Kidney tubule cell (primary cell): ENCODE measurements at regions not wholly inside any gene's neighbourhood (a gene's known extent, or its start where the extent isn't known, plus 50 kb on each side); places are given as distances from the start of the nearest gene placed in this dataset.
A peak's percentile ranks its signal among the peaks of the same experiment; 100 is the strongest.

Source experiments
- DNase-seq: peaks from one replicate; pipeline ENCODE4 v3.0.0-alpha.2; 2018; ENCODE audit warnings: low spot score

- DNase-seq = peak; percentile 40
Observed at GRCh38 chr5:144072518-144072927, 97.9 kb downstream of the YIPF5 start.

GRCh38 chr5:144076521-144077083 lies 93.9 kb downstream of the YIPF5 start:
- no peak for DNase-seq

GRCh38 chr5:144083185-144083584 lies 87.3 kb downstream of the YIPF5 start:
- DNase-seq = no peak

- no peak for DNase-seq
Observed at GRCh38 chr5:144084971-144085370, 85.5 kb downstream of the YIPF5 start.

- no peak for DNase-seq
Observed at GRCh38 chr5:144085381-144085780, 85.1 kb downstream of the YIPF5 start.

- DNase-seq = no peak
Observed at GRCh38 chr5:144086295-144086694, 84.2 kb downstream of the YIPF5 start.

GRCh38 chr5:144087576-144087975 lies 82.9 kb downstream of the YIPF5 start:
- DNase-seq = no peak

- no peak for DNase-seq
Observed at GRCh38 chr5:144088206-144089064, 82.0 kb downstream of the YIPF5 start.

- DNase-seq = no peak
Observed at GRCh38 chr5:144089401-144090021, 80.9 kb downstream of the YIPF5 start.

GRCh38 chr5:144092508-144092907 lies 78.0 kb downstream of the YIPF5 start:
- DNase-seq = peak; percentile 63

GRCh38 chr5:144093400-144093799 lies 77.1 kb downstream of the YIPF5 start:
- DNase-seq = no peak

- no peak for DNase-seq
Observed at GRCh38 chr5:144093868-144094267, 76.6 kb downstream of the YIPF5 start.

GRCh38 chr5:144100702-144101101 lies 69.8 kb downstream of the YIPF5 start:
- no peak for DNase-seq

GRCh38 chr5:144101616-144102015 lies 68.8 kb downstream of the YIPF5 start:
- no peak for DNase-seq

GRCh38 chr5:144102361-144102760 lies 68.1 kb downstream of the YIPF5 start:
- no peak for DNase-seq

GRCh38 chr5:144102979-144103378 lies 67.5 kb downstream of the YIPF5 start:
- DNase-seq = no peak

- no peak for DNase-seq
Observed at GRCh38 chr5:144103611-144104485, 66.6 kb downstream of the YIPF5 start.

GRCh38 chr5:144105371-144105770 lies 65.1 kb downstream of the YIPF5 start:
- no peak for DNase-seq

- no peak for DNase-seq
Observed at GRCh38 chr5:144108131-144108530, 62.3 kb downstream of the YIPF5 start.
